GM12864 (cell line): ENCODE measurements at regions not wholly inside any gene's neighbourhood (a gene's known extent, or its start where the extent isn't known, plus 50 kb on each side); places are given as distances from the start of the nearest gene placed in this dataset.

ENCODE experiments used
- DNase-seq: peaks from one replicate; pipeline ENCODE4 v3.0.0-alpha.2; 2011; ENCODE audit warnings: low read depth
- H3K4me3 ChIP-seq: 2 replicates; pipeline ENCODE4 v1.5.1; 2011; ENCODE audit warnings: mild to moderate bottlenecking, low read depth, low read length, control low read depth
- TF ChIP-seq, protein P1 (sequence below): IDR thresholded peaks from 2 replicates; pipeline ENCODE4 v1.5.1; 2011; ENCODE audit warnings: low read depth, mild to moderate bottlenecking, moderate library complexity, low read length, control low read depth, inconsistent platforms; ENCODE audit errors: missing control alignments

- no peak overlapping the region for H3K4me3 ChIP-seq
- DNase-seq: no peak
- TF ChIP-seq, protein P1, sequence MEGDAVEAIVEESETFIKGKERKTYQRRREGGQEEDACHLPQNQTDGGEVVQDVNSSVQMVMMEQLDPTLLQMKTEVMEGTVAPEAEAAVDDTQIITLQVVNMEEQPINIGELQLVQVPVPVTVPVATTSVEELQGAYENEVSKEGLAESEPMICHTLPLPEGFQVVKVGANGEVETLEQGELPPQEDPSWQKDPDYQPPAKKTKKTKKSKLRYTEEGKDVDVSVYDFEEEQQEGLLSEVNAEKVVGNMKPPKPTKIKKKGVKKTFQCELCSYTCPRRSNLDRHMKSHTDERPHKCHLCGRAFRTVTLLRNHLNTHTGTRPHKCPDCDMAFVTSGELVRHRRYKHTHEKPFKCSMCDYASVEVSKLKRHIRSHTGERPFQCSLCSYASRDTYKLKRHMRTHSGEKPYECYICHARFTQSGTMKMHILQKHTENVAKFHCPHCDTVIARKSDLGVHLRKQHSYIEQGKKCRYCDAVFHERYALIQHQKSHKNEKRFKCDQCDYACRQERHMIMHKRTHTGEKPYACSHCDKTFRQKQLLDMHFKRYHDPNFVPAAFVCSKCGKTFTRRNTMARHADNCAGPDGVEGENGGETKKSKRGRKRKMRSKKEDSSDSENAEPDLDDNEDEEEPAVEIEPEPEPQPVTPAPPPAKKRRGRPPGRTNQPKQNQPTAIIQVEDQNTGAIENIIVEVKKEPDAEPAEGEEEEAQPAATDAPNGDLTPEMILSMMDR: no peak
Measured at GRCh38 chr18:41465386-41465785, 489.6 kb upstream of the PIK3C3 start.

DNA sequence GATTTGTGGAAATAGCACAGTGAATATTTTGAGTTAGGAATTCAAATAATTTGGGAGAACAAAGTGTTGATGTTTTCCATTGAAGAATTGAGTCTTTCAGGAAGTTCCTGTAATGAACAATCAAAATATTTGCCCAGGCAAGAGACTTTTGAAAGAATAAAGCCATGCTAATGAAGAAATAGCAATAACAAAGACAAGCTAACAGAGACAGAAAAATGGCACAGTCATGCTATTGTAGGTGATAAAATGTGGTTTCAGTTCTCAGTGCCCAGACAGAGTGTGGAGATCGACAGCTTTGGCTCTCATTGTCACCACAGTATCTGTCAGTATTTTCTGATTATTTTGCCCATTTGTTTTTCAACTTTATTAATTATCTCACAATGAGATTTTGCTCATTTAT, 490.8 kb upstream of the PIK3C3 start:
- no peak overlapping the region for H3K4me3 ChIP-seq
- TF ChIP-seq, protein P1: no peak

GRCh38 chr18:41462946-41463345, 492.1 kb upstream of the PIK3C3 start:
- DNase-seq: no peak

More for the DNA sequence above, 490.8 kb upstream of the PIK3C3 start:
- DNase-seq: no peak

GRCh38 chr18:41461114-41461513, 493.9 kb upstream of the PIK3C3 start:
- TF ChIP-seq, protein P1: no peak
- DNase-seq: no peak
- no peak overlapping the region for H3K4me3 ChIP-seq

More at GRCh38 chr18:41462946-41463345, 492.1 kb upstream of the PIK3C3 start:
- H3K4me3 ChIP-seq: no peak overlapping the region
- TF ChIP-seq, protein P1: no peak

- H3K4me3 ChIP-seq: no peak overlapping the region
- TF ChIP-seq, protein P1: no peak
- no peak for DNase-seq
Measured at GRCh38 chr18:41459656-41460055, 495.4 kb upstream of the PIK3C3 start.

DNA sequence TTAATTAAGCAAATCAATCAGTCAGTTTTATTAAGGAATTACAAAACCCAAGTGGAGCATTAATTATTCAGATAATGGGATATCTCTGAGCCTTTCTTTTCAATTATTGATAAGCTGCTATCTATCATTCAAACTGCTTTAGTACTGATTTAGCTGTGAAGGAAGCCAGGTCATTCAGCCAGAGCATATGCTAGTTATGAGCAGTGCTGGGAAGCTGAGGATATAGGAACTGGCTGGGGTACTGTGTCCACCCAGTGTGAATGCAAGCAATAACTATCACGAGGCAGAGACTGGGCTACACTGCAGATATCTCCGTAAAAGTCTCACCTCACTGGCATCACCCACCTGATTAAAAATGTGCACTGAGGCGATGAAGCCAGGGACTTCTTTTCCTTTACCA, 496.7 kb upstream of the PIK3C3 start:
- TF ChIP-seq, protein P1: no peak

GRCh38 chr18:41457765-41458326, 497.2 kb upstream of the PIK3C3 start:
- TF ChIP-seq, protein P1: no peak
- no peak overlapping the region for H3K4me3 ChIP-seq
- no peak for DNase-seq

More for the DNA sequence above, 496.7 kb upstream of the PIK3C3 start:
- no peak overlapping the region for H3K4me3 ChIP-seq
- no peak for DNase-seq
